ENCODE measurements at regions not wholly inside any gene's neighbourhood (a gene's known extent, or its start where the extent isn't known, plus 50 kb on each side); places are given as distances from the start of the nearest gene placed in this dataset.

DNA sequence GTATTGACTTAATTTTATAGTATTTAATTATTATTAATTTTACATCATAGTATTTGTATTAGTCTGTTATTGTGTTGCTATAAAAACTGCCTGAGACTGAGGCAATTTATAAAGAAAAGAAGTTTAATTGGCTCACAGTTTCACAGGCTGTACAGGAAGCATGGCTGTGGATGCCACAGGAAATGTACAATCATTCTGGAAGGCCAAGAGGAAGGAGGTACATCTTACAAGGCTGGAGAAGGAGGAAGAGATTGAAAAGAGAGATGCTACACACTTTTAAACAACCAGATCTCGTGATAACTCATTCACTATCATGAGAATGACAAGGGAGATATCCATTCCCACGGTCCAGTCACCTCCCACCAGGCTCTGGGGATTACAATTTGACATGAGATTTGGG, 2019.4 kb upstream of the PIK3C3 start:
- DNase-seq = no peak

GRCh38 chr18:39918847-39919246, 2036.2 kb upstream of the PIK3C3 start:
- DNase-seq = no peak

DNA sequence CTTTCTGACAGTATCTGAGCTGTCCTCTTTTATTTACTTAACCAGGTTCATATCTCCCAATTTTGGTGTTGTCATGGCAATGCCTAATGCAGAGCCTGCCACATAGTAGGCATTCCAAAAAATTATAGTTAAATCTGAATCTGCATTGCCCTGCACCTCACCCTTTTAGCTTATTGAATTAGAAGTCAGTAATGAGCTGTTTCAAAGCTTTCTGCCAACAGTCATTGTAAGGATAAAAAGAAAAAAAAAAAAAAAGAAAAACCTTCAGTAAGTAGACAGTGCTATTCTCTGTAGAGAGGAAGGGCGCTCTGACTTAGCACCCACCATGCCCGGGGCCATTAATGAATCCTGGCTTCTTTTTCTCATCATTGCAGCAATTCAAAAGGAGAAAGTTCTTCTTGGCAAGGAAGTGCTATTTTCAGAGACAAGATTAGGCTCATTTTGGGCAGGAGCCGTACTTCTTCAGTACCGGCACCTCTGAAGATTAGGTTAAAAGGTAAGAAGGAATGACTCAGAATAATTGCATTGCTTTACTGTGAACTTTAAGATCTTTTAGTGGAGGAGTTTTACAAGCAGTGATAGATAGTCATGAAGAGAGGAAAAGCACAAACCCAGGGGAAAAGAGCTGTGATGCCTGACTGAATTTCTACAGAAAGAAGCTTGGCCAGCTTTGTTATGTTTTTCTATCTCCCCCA, 2041.2 kb upstream of the PIK3C3 start:
- DNase-seq = no peak

DNA sequence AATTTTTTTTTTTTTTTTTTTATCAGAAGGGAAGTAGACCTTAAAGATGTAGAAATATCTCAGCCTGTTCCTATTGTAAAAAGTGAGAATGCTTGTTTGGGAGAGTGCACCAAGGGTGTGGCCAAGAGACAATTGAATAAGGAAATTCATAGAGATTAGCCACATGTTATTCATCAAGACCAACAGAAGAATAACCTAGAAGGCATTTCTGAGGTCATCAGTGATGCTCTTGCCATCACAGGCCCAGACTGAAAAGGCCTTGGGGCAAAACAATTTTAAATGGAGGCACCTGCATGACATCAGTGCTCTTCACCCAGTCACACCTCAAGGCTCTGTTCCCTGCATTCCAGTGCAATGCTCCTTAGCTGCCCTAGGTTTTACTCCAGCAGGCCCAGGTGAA, 2043.3 kb upstream of the PIK3C3 start:
- no peak for DNase-seq

DNA sequence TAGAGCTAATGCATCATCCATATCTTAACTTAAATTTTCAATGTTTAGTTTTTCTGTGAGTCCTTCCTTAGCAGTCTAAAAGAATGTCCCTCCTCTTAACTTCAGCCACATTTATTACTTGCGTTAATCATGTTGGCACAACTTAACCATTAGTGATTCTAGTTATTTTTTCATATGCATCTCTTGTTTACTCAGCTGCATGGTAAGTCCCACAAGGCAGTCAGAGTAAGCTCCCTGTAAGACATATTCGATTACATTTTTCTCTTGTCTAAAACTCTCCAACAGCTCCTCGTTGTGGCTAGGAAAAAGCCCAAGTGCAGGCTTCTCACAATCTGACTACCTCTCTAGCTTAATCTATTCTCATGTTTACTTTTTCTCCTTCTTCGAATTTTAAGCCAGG, 2045.3 kb upstream of the PIK3C3 start:
- DNase-seq = no peak

DNA sequence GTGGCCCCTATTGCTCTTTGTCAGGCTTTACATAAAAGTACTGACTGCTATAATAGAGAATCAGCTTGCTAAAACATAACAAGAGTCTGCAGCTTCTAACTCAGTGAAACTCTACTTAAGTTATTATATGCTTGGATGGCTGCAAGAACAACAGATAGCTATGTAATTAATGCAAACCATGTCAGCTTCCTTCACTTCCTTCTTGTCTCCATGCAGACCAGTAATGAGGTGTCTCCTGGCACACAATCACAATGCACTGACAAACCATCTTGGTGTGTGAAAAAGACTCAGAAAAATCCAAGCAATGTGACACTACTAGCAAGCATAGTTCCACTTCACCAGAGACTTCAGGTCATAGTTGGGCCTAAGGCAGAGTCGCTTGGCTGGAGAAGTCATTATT, 2068.9 kb upstream of the PIK3C3 start:
- DNase-seq = no peak

GRCh38 chr18:39872651-39873050, 2082.4 kb upstream of the PIK3C3 start:
- DNase-seq = no peak

- no peak for DNase-seq
Measured at GRCh38 chr18:39871961-39872360, 2083.1 kb upstream of the PIK3C3 start.

DNA sequence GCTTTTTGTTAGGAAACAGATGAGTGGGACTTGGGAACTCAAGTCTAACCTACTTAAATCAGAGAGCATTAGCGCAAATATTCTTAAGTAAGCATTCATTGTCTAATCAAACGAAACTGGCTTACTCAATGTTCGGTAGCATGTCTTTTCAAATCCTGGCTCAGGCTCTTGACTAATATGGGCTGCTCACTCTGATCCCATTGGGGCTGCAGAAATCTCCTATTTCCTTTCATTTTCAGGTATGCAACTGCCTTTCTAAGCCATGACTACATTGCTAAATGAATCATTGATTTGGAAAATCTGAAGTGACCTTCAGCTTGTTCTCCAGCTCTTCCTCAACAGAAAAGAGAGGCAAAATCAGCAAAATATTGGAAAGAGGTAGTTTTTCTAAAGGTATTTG, 2084.4 kb upstream of the PIK3C3 start:
- no peak for DNase-seq

DNA sequence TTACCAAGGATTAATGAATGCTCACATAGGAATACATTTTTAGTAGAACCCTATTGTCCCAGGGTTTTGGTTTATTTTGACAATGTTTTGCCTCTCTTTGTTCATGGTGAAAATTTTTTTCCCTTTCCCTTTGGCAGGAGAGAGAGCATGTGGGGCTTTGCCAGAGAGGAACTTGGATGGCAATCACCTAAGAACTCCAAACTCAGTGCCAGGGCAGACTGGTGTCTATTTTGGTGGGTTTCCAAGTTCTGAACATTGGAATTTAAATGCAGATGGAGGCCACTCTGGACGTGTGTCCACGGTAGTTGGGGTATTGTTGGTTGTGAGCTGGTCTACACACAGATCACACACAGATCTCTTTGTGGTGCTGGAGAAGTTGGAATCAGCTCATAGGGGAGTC, 2091.1 kb upstream of the PIK3C3 start:
- no peak for DNase-seq

GRCh38 chr18:39862341-39862740, 2092.7 kb upstream of the PIK3C3 start:
- no peak for DNase-seq

GRCh38 chr18:39854291-39854690, 2100.7 kb upstream of the PIK3C3 start:
- no peak for DNase-seq

DNA sequence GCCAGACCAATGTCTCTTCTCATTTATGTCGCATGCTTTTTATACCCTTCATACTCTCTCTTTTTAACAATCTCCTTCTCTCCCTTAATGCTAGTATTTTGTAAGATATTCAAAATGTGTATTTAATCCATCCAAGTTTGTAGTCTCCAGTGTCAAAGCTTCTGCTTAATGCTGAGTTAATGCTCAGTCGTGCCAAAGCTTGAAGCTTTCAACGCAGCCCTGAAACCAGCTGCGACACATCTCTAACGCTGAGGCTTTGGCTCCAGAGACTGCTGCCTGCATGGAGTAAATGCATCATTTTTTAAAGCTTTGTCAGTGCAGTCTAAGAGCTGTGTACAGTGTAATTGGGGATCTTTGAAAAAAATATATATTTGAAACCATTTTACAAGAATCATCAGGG, 2108.8 kb upstream of the PIK3C3 start:
- no peak for DNase-seq

DNA sequence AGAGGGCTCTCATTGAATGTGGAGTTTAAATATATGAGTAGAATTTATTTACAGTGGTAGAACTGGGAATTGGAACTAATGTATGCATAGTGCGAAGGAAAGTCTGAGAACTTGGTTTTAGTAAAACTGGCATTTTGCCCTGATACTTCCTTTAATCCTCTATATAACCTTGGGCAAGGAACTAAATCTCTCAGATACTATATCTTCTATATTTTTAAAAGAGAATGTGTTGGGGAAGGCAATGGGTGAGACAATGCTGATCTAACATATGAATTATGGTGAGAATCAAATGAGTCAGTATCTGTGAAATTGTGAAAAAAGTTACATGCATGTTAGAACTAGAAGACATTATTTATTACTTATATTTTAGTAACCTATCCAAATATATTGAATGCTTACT, 2109.4 kb upstream of the PIK3C3 start:
- DNase-seq = no peak

- no peak for DNase-seq
Measured at GRCh38 chr18:39845106-39845505, 2109.9 kb upstream of the PIK3C3 start.

DNA sequence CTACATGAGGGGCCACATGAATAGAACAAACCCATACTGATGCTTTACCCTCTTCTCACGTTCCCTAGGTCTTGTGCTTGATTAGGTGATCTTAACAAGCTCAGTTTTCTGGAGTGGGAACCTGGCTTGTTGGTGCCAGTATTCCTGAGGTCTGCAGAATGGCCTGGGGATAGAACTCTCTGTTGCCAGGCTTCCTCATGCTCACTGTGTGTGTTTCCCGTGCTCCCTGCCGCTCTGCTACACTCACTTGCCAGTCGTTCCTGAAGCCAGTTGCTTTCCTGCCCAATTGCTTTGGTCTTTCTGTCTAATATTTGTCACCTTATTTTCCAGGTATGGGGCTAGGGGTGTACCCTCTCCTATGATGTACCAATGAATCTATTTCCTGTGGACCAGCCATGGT, 2111.5 kb upstream of the PIK3C3 start:
- DNase-seq = no peak

- DNase-seq = no peak
Measured at GRCh38 chr18:39842366-39842914, 2112.6 kb upstream of the PIK3C3 start.

- no peak for DNase-seq
Measured at GRCh38 chr18:39841482-39842365, 2113.3 kb upstream of the PIK3C3 start.

GRCh38 chr18:39840856-39841481, 2114.1 kb upstream of the PIK3C3 start:
- DNase-seq = no peak

DNA sequence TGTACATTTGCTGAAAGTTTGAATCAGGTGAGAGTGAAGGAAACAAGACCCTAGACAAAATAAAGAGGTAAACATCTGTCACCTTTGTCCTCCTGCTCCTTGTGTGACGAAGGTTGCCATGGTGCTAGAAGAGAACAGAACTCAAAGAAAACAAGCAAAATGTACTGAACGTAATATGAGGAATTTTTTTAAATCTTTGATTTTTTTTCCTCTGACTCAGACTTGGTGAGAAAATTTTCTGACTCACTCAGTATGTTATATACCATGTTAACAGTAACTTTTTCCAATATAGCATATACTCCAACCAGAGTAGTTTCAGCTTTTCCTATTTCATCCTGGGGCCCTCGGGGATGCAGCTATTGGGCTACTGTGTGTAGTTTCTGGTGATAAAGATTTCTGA, 2114.6 kb upstream of the PIK3C3 start:
- no peak for DNase-seq

- no peak for DNase-seq
Measured at GRCh38 chr18:39839782-39840181, 2115.3 kb upstream of the PIK3C3 start.

GRCh38 chr18:39838831-39839230, 2116.2 kb upstream of the PIK3C3 start:
- DNase-seq = no peak

GRCh38 chr18:39835303-39836030, 2119.6 kb upstream of the PIK3C3 start:
- DNase-seq = no peak
